ENCODE measurements at regions not wholly inside any gene's neighbourhood (a gene's known extent, or its start where the extent isn't known, plus 50 kb on each side); places are given as distances from the start of the nearest gene placed in this dataset.

DNA sequence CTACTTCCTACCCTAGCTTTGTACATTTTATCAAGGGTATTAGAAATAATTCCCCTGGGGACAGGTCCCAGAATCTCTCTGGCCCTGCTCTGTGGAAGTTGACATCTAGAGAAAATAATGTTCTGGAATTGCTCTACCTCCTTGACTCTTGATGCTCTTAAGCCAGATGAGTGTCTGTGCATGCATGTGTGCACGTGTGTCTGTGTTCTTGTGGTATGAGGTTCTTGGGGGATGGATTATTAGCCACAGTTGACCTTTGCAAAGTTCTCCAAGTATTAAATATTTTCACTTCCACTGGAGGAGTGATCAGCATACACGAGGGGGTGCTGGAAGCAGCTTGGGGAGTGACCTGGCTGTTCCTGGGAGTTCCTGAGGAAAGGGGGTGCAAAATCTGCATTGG is 61.2 kb upstream of the PELI1 start:
- no peak for TF ChIP-seq POLR2AphosphoS5 (IDR thresholded peaks at IDR 0.05)
- TF ChIP-seq, protein P1, sequence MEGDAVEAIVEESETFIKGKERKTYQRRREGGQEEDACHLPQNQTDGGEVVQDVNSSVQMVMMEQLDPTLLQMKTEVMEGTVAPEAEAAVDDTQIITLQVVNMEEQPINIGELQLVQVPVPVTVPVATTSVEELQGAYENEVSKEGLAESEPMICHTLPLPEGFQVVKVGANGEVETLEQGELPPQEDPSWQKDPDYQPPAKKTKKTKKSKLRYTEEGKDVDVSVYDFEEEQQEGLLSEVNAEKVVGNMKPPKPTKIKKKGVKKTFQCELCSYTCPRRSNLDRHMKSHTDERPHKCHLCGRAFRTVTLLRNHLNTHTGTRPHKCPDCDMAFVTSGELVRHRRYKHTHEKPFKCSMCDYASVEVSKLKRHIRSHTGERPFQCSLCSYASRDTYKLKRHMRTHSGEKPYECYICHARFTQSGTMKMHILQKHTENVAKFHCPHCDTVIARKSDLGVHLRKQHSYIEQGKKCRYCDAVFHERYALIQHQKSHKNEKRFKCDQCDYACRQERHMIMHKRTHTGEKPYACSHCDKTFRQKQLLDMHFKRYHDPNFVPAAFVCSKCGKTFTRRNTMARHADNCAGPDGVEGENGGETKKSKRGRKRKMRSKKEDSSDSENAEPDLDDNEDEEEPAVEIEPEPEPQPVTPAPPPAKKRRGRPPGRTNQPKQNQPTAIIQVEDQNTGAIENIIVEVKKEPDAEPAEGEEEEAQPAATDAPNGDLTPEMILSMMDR (IDR thresholded peaks at IDR 0.05) = no peak

All from gastroesophageal sphincter (tissue), 3 donors.